ENCODE measurements at regions not wholly inside any gene's neighbourhood (a gene's known extent, or its start where the extent isn't known, plus 50 kb on each side); places are given as distances from the start of the nearest gene placed in this dataset.

DNA sequence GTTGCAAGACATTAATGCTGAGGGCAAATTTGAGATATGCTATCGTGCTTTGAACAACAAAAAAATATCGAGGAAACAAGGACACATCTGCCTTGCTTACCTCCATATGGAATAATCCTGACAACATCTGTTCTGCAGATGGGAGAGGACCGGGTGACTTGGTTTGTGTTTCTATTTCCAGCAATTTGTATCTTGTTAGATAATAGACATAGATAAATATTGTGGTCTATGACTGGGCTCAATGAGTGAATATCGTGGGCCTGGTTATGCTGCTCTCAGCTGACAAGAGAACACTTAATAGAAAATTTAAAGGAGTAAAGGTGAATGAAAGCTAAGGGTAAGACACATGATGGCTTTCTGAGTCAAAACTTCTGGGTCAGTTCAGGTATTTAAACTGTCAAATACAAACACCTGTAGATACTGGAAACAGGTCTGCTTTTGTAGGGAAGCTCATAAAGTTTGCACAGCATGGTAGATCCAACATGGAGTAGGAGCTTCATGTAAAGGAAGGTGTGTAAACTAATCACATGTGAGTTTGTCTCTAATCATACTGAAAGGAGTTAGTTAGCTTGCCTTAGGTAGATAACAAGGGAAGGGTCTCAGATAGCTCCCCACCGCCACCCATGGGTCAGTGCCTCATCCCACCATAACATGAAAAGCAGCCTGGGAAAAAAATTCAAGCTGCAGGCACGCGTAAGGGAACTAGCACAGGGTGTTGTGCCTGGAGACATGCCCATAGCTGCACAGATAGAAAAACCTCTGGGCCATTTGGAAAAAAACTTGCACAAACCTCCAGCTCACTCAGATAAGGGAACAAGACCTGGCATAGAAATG lies 904.1 kb upstream of the EPHA5 start:
- TF ChIP-seq, protein P1, sequence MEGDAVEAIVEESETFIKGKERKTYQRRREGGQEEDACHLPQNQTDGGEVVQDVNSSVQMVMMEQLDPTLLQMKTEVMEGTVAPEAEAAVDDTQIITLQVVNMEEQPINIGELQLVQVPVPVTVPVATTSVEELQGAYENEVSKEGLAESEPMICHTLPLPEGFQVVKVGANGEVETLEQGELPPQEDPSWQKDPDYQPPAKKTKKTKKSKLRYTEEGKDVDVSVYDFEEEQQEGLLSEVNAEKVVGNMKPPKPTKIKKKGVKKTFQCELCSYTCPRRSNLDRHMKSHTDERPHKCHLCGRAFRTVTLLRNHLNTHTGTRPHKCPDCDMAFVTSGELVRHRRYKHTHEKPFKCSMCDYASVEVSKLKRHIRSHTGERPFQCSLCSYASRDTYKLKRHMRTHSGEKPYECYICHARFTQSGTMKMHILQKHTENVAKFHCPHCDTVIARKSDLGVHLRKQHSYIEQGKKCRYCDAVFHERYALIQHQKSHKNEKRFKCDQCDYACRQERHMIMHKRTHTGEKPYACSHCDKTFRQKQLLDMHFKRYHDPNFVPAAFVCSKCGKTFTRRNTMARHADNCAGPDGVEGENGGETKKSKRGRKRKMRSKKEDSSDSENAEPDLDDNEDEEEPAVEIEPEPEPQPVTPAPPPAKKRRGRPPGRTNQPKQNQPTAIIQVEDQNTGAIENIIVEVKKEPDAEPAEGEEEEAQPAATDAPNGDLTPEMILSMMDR (IDR thresholded peaks at IDR 0.05): no peak
- TF ChIP-seq POLR2AphosphoS5 (IDR thresholded peaks at IDR 0.05) (no peak), EP300 (IDR thresholded peaks at IDR 0.05) (no peak), POLR2A (IDR thresholded peaks at IDR 0.05) (no peak)
